Type B pancreatic cell (in vitro differentiated cells): ENCODE measurements at regions not wholly inside any gene's neighbourhood (a gene's known extent, or its start where the extent isn't known, plus 50 kb on each side); places are given as distances from the start of the nearest gene placed in this dataset.
"Not testable (repeated sequence)": the region's sequence is repeated elsewhere in the genome, so short reads cannot be mapped to it uniquely, and the experiment has no call there.

Experiments
- DNase-seq: peaks from one replicate; pipeline ENCODE4 v3.0.0; 2021; ENCODE audit warnings: mixed read lengths; ENCODE audit not compliant: unreplicated experiment; ENCODE audit errors: extremely low spot score
- H3K27ac Mint-ChIP-seq: 2 replicates; pipeline ENCODE4 v1.8.0; 2021; ENCODE audit warnings: mild to moderate bottlenecking, mixed read lengths
- H3K27me3 Mint-ChIP-seq: 2 replicates; pipeline ENCODE4 v1.8.0; 2021; ENCODE audit warnings: mixed read lengths
- H3K36me3 Mint-ChIP-seq: 2 replicates; pipeline ENCODE4 v1.8.0; 2021; ENCODE audit warnings: mixed read lengths
- H3K4me1 Mint-ChIP-seq: one replicate; pipeline ENCODE4 v1.8.0; 2021; ENCODE audit warnings: mixed read lengths; ENCODE audit not compliant: unreplicated experiment
- H3K4me3 Mint-ChIP-seq: 2 replicates; pipeline ENCODE4 v1.8.0; 2021; ENCODE audit warnings: mild to moderate bottlenecking, mixed read lengths
- H3K9me3 Mint-ChIP-seq: 2 replicates; pipeline ENCODE4 v1.8.0; 2021; ENCODE audit warnings: mixed read lengths
- CTCF ChIP-seq: fragments of 200-600 bp; sonication (generic); conservative IDR thresholded peaks from 2 replicates; pipeline ENCODE4 v1.5.0; 2021; ENCODE audit warnings: antibody characterized with exemption, mild to moderate bottlenecking

- Mint-ChIP-seq H3K27me3 (no peaks in the 10 kb centered on the region), H3K27ac (no peak overlapping the region), H3K4me1 (peaks cover 6% of the 10 kb centered on the region), H3K36me3 (no peaks in the 10 kb centered on the region), H3K4me3 (no peak overlapping the region), H3K9me3 (no peaks in the 10 kb centered on the region)
- DNase-seq = no peak
- TF ChIP-seq CTCF = no peak
Measured at GRCh38 chr11:47928426-47928825, 51.9 kb upstream of the PTPRJ start.

GRCh38 chr11:47924184-47924691 lies 56.1 kb upstream of the PTPRJ start:
- H3K36me3 Mint-ChIP-seq = no peaks in the 10 kb centered on the region
- no peaks in the 10 kb centered on the region for H3K9me3 Mint-ChIP-seq
- no peaks in the 10 kb centered on the region for H3K27me3 Mint-ChIP-seq
- TF ChIP-seq CTCF = no peak
- H3K27ac Mint-ChIP-seq = peak overlapping the region; percentile 77
- DNase-seq = no peak
- H3K4me3 Mint-ChIP-seq = no peak overlapping the region
- peaks cover 10% of the 10 kb centered on the region for H3K4me1 Mint-ChIP-seq

GRCh38 chr11:47923667-47924066 lies 56.7 kb upstream of the PTPRJ start:
- Mint-ChIP-seq H3K4me1 (peaks cover 13% of the 10 kb centered on the region), H3K4me3 (no peak overlapping the region), H3K27ac (no peak overlapping the region), H3K36me3 (no peaks in the 10 kb centered on the region), H3K27me3 (no peaks in the 10 kb centered on the region), H3K9me3 (no peaks in the 10 kb centered on the region)
- TF ChIP-seq CTCF = no peak
- no peak for DNase-seq

DNA sequence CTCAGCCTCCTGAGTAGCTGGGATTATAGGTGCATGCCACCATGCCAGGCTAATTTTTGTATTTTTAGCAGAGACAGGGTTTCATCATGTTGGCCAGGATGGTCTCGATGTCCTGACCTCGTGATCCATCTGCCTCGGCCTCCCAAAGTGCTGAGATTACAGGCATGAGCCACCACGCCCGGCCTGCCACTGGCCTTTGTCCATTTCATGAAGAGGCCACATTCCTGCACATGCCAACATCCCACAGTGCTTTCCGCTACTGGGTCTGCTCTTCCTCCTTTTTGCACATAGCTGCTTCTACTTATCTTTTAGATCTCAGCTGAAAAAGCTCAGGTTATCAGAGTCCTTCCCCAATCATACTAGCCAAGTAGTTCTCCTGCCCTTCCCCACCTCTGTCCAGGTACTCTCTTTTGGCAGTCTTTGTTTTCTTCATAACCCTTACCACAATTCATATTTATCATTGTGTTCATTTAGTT lies 59.2 kb upstream of the PTPRJ start:
- DNase-seq, H3K27ac Mint-ChIP-seq, H3K36me3 Mint-ChIP-seq, H3K27me3 Mint-ChIP-seq, H3K4me3 Mint-ChIP-seq, H3K9me3 Mint-ChIP-seq: not testable (repeated sequence)
- peaks cover 19% of the 10 kb centered on the region for H3K4me1 Mint-ChIP-seq

- Mint-ChIP-seq H3K27me3 (no peaks in the 10 kb centered on the region), H3K36me3 (no peaks in the 10 kb centered on the region), H3K4me1 (peaks cover 32% of the 10 kb centered on the region), H3K27ac (peak overlapping the region; percentile 72), H3K9me3 (no peaks in the 10 kb centered on the region), H3K4me3 (no peak overlapping the region)
- no peak for DNase-seq
- no peak for TF ChIP-seq CTCF
Measured at GRCh38 chr11:47918882-47919495, 61.4 kb upstream of the PTPRJ start.

- no peaks in the 10 kb centered on the region for H3K9me3 Mint-ChIP-seq
- H3K27ac Mint-ChIP-seq = peak overlapping the region; percentile 69
- no peaks in the 10 kb centered on the region for H3K36me3 Mint-ChIP-seq
- no peak for DNase-seq
- peaks cover 32% of the 10 kb centered on the region for H3K4me1 Mint-ChIP-seq
- TF ChIP-seq CTCF = no peak
- no peaks in the 10 kb centered on the region for H3K27me3 Mint-ChIP-seq
- H3K4me3 Mint-ChIP-seq = no peak overlapping the region
Measured at GRCh38 chr11:47918370-47918690, 62.0 kb upstream of the PTPRJ start.
